ENCODE measurements at regions not wholly inside any gene's neighbourhood (a gene's known extent, or its start where the extent isn't known, plus 50 kb on each side); places are given as distances from the start of the nearest gene placed in this dataset.

DNA sequence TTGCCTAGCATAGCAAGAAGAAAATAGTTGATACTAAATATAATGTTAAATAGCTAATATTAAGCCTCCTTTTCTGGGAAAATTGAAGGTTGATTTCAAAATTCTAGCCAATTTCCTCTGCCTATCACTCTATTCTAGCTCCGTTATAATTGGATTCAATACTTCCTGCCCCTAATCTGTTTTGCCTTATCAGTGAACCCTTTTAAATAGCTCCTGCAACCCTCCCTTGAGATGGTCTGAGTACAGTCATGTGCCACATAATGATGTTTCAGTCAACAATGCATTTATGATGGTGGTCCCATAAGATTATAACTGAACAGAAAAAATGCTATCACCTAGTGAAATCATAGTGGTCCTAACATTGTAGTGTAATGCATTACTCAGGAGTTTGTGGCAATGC is 79.7 kb upstream of the PBX1 start:
- no peak overlapping the region for H3K4me3 Mint-ChIP-seq
- no peak for DNase-seq
- H3K4me1 Mint-ChIP-seq (ENCODE audit: low read depth): no peaks in the 10 kb centered on the region
- H3K36me3 Mint-ChIP-seq (ENCODE audit: low read depth): no peaks in the 10 kb centered on the region
- no peaks in the 10 kb centered on the region for H3K9me3 Mint-ChIP-seq (ENCODE audit: insufficient read depth)
- CTCF ChIA-PET: no interaction called here
- POLR2A ChIA-PET: interaction anchor here (0.6 to 0.8 kb wide), 2 partner anchors 10 to 345 kb away, joined by 3 to 4 read pairs; no protein-coding TSS in a partner anchor
- H3K27me3 Mint-ChIP-seq (ENCODE audit: low read depth): no peaks in the 10 kb centered on the region
- ATAC-seq: no peak
- H3K27ac Mint-ChIP-seq: no peak overlapping the region

DNA sequence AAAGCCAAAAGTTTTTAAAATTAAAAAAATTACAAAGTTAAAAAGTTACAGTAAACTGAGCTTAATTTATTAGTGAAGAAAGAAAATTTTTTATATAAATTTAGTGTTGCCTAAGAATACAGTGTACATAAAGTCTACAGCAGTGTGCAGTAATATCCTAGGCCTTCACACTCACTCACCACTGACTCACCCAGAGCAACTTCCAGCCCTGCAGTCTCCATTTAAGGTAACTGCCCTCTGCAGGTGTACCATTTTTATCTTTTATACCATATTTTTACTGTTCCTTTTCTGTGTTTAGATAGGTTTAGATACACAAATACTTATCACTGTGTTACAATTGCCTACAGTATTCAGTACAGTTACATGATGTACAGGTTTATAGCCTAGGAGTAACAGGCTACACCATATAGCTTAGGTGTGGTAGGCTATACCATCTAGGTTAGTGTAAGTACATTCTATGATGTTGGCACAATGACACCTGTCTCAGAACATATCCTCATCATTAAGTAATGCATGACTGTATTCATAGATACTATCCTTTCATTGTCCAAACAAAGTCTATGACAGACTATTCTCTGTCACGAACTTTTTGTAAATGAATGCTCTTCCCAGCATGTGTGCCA is 78.6 kb upstream of the PBX1 start:
- no peaks in the 10 kb centered on the region for H3K4me1 Mint-ChIP-seq (ENCODE audit: low read depth)
- no peaks in the 10 kb centered on the region for H3K9me3 Mint-ChIP-seq (ENCODE audit: insufficient read depth)
- H3K4me3 Mint-ChIP-seq: no peak overlapping the region
- ChIA-PET POLR2A (no interaction called here), CTCF (no interaction called here)
- no peaks in the 10 kb centered on the region for H3K36me3 Mint-ChIP-seq (ENCODE audit: low read depth)
- no peaks in the 10 kb centered on the region for H3K27me3 Mint-ChIP-seq (ENCODE audit: low read depth)
- H3K27ac Mint-ChIP-seq: no peak overlapping the region
- ATAC-seq (no peak), DNase-seq (no peak)

DNA sequence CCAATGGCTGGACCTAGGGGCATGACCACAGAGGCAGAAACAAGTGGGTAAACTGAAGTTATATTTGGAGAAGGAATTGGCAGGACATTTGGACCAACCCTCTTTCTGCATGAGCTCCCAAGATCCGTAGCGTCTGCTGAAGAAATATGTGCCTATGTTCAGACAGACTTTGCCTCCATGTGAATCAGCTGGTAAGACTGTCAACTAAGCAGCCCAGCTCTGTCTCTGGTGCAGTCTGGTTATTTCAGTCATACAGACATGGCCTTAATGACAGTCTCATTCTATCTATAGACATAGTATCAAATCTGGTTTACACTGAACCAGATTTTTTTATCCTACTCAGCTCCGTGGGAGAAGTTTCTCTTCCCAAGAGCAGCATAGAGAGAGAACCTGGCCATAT is 63.1 kb upstream of the PBX1 start:
- CTCF ChIA-PET: no interaction called here
- DNase-seq (no peak), ATAC-seq (no peak)
- H3K4me1 Mint-ChIP-seq (ENCODE audit: low read depth): no peaks in the 10 kb centered on the region
- H3K9me3 Mint-ChIP-seq (ENCODE audit: insufficient read depth): no peaks in the 10 kb centered on the region
- no peak overlapping the region for H3K4me3 Mint-ChIP-seq
- POLR2A ChIA-PET: no interaction called here
- H3K27ac Mint-ChIP-seq: no peak overlapping the region
- H3K27me3 Mint-ChIP-seq (ENCODE audit: low read depth): no peaks in the 10 kb centered on the region
- H3K36me3 Mint-ChIP-seq (ENCODE audit: low read depth): no peaks in the 10 kb centered on the region

DNA sequence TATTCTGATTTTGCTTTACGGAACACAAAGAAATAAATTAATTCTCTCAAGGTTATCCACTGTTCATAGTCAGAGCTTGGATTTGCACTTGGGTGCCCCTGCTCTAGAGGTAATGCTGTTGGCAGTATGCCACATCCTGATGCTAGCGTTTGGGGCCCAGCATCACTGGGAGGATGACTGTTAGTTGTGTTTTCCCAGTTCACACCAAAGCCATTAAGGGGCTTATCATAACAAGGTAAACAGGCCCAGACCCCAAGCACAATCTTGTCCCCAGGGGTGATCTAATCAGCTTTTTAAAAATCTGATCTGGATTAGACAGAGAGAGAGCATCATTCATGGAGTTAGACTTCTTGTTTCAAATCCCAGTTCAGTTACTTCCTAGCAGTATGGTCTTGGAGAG is 60.2 kb upstream of the PBX1 start:
- ChIA-PET CTCF (no interaction called here), POLR2A (no interaction called here)
- Mint-ChIP-seq H3K4me3 (no peak overlapping the region), H3K27ac (no peak overlapping the region), H3K4me1 (ENCODE audit: low read depth) (no peaks in the 10 kb centered on the region), H3K36me3 (ENCODE audit: low read depth) (no peaks in the 10 kb centered on the region), H3K9me3 (ENCODE audit: insufficient read depth) (peaks cover 13% of the 10 kb centered on the region), H3K27me3 (ENCODE audit: low read depth) (no peaks in the 10 kb centered on the region)
- ATAC-seq: no peak
- DNase-seq: no peak

DNA sequence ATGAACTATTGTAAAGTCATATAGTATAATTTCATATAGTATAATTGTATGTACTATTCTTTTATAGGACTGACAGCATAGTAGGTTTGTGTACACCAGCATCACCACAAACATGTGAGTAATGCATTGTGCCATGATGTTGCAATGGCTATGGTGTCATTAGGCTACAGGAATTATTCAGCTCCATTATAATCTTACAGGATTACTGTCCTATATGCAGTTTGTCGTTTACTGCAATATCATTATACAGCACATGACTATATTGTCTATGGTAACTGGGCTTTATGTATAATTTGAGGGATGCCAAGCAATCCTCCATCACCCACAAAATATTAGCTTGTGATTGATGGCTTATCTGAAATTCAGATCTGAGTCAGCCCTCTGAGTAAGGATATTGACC is 54.2 kb upstream of the PBX1 start:
- ATAC-seq: no peak
- CTCF ChIA-PET: no interaction called here

More for the DNA sequence above, 54.2 kb upstream of the PBX1 start:
- H3K4me3 Mint-ChIP-seq: no peak overlapping the region
- H3K9me3 Mint-ChIP-seq (ENCODE audit: insufficient read depth): peaks cover 14% of the 10 kb centered on the region
- POLR2A ChIA-PET: no interaction called here
- no peak for DNase-seq
- H3K27me3 Mint-ChIP-seq (ENCODE audit: low read depth): no peaks in the 10 kb centered on the region
- no peaks in the 10 kb centered on the region for H3K4me1 Mint-ChIP-seq (ENCODE audit: low read depth)
- no peak overlapping the region for H3K27ac Mint-ChIP-seq
- H3K36me3 Mint-ChIP-seq (ENCODE audit: low read depth): no peaks in the 10 kb centered on the region

Data from activated CD8-positive, alpha-beta T cell treated with anti-CD3 and anti-CD28 coated beads, Interleukin-2, amount 10 ng/mL, durations not matched to agents 7 days and 5 days (primary cell).